MM.1S (cell line): ENCODE measurements at regions not wholly inside any gene's neighbourhood (a gene's known extent, or its start where the extent isn't known, plus 50 kb on each side); places are given as distances from the start of the nearest gene placed in this dataset.

Experiments
- CTCF ChIP-seq: fragments of 300-600 bp; sonication (generic); IDR thresholded peaks from 2 replicates; pipeline ENCODE4 v1.5.1; 2016; ENCODE audit warnings: antibody characterized with exemption, low read length, mixed read lengths
- EZH2phosphoT487 ChIP-seq: fragments of 300-600 bp; sonication (generic); IDR thresholded peaks from 2 replicates; pipeline ENCODE4 v1.6.1; 2018; ENCODE audit warnings: antibody characterized with exemption, low read length

GRCh38 chr13:103812558-103812957 is 746.3 kb upstream of the SLC10A2 start:
- TF ChIP-seq CTCF (no peak), EZH2phosphoT487 (no peak)
